PFSK-1 (cell line): ENCODE measurements at regions not wholly inside any gene's neighbourhood (a gene's known extent, or its start where the extent isn't known, plus 50 kb on each side); places are given as distances from the start of the nearest gene placed in this dataset.

Source experiments
- FOXP2 ChIP-seq: optimal IDR thresholded peaks from 2 replicates; pipeline ENCODE3; 2011; ENCODE audit warnings: borderline replicate concordance, control low read depth, inconsistent platforms; ENCODE audit not compliant: insufficient read depth; ENCODE audit errors: extremely low read length, extremely low read depth
- POLR2AphosphoS5 ChIP-seq: IDR thresholded peaks from 2 replicates; pipeline ENCODE4 v1.6.1; 2012; ENCODE audit warnings: low read depth, mild to moderate bottlenecking, control low read depth, low read length, moderate library complexity
- REST ChIP-seq, 2 experiments: IDR thresholded peaks; 2 replicates each; pipeline versions ENCODE4 v1.6.1 to v1.8.0; 2011 to 2012; ENCODE audit warnings: low read depth in 2 of 2, low read length in 2 of 2, control low read depth in 1 of 2, inconsistent platforms in 1 of 2, mild to moderate bottlenecking in 1 of 2, moderate library complexity in 1 of 2; ENCODE audit not compliant: insufficient read depth in 1 of 2
- SIN3A ChIP-seq: IDR thresholded peaks from 2 replicates; pipeline ENCODE4 v1.6.1; 2012; ENCODE audit warnings: mild to moderate bottlenecking, low read length, moderate library complexity, borderline replicate concordance; ENCODE audit not compliant: insufficient read depth
- TAF1 ChIP-seq: IDR thresholded peaks from 2 replicates; pipeline ENCODE4 v1.6.1; 2012; ENCODE audit warnings: low read length, control low read depth, borderline replicate concordance; ENCODE audit not compliant: insufficient read depth

- TF ChIP-seq TAF1 (no peak), POLR2AphosphoS5 (no peak), SIN3A (no peak), REST (IDR thresholded peaks at IDR 0.05; ENCODE audit: insufficient read depth in 1 of 2, low read depth in 2 of 2, low read length in 2 of 2) (no peak), FOXP2 (no peak)
These were observed 141.6 kb downstream of the BUD13 start for GRCh38 chr11:116631201-116631600.
